Endothelial cell of umbilical vein (primary cell): ENCODE measurements at regions not wholly inside any gene's neighbourhood (a gene's known extent, or its start where the extent isn't known, plus 50 kb on each side); places are given as distances from the start of the nearest gene placed in this dataset.

ENCODE experiments used
- BruUV-seq: library from RNA; stranded (reverse); fragments of 400-500 nt; replicated peaks from 2 replicates; lab custom pipeline; 2021; lab: Mats Ljungman, UMichigan
- CTCF ChIA-PET: fragments of 300-600, 350-600 bp; sonication (Branson Sonifier 250); formaldehyde crosslinking; loops from one replicate; lab custom pipeline; 2021; ENCODE audit warnings: antibody characterized with exemption, inconsistent platforms; lab: Charles Lee
- POLR2A ChIA-PET: fragments of 300-600, 350-600 bp; sonication (Branson Sonifier 250); formaldehyde crosslinking; loops from one replicate; lab custom pipeline; 2021; ENCODE audit warnings: antibody characterized with exemption, inconsistent platforms; lab: Charles Lee
- DNase-seq: peaks from one replicate; pipeline ENCODE4 v3.0.0-alpha.2; 2011; ENCODE audit warnings: low read depth, low spot score
- FAIRE-seq: peaks from 2 replicates; lab custom pipeline; 2011; peaks lifted over from hg19 to GRCh38; lab: Jason Lieb, UNC
- H2AFZ ChIP-seq: 2 replicates; pipeline ENCODE4 v1.6.0; 2012; ENCODE audit warnings: low read depth, low read length, control low read depth, inconsistent platforms
- H3K27ac ChIP-seq: 2 replicates; pipeline ENCODE4 v1.5.1; 2011; ENCODE audit warnings: low read depth, mild to moderate bottlenecking, control low read depth, low read length, moderate library complexity; ENCODE audit not compliant: insufficient read depth
- H3K27me3 ChIP-seq, 2 experiments: 2 replicates each; pipeline versions ENCODE4 v1.6.0 to v1.6.1; 2011; ENCODE audit warnings: low read length in 2 of 2, mixed read lengths in 1 of 2; ENCODE audit not compliant: control insufficient read depth in 2 of 2, insufficient read depth in 2 of 2
- H3K36me3 ChIP-seq, 2 experiments: 2 replicates in 1 of 2; 3 replicates in 1 of 2; pipeline ENCODE4 v1.5.1; 2011; ENCODE audit warnings: low read length in 2 of 2, mild to moderate bottlenecking in 1 of 2, moderate library complexity in 1 of 2; ENCODE audit not compliant: control insufficient read depth in 2 of 2, insufficient read depth in 2 of 2; ENCODE audit errors: extremely low read depth in 1 of 2
- H3K4me1 ChIP-seq: 3 replicates; pipeline ENCODE4 v1.5.1; 2011; ENCODE audit warnings: mild to moderate bottlenecking, low read length; ENCODE audit not compliant: control insufficient read depth, insufficient read depth; ENCODE audit errors: extremely low read depth
- H3K4me2 ChIP-seq: 2 replicates; pipeline ENCODE4 v1.6.1; 2011; ENCODE audit warnings: low read length, control low read depth, mixed read lengths; ENCODE audit not compliant: insufficient read depth
- H3K4me3 ChIP-seq, 3 experiments: fragments of 200-600 bp in 1 of 3; sonication (generic), shearing (Covaris generic) in 1 of 3; replicated peaks in 1 of 3; 2 replicates each; pipeline ENCODE4 v1.5.1; 2011 to 2016; ENCODE audit warnings: control low read depth in 3 of 3, low read length in 3 of 3, mild to moderate bottlenecking in 2 of 3, inconsistent platforms in 1 of 3, low read depth in 1 of 3, moderate library complexity in 1 of 3; ENCODE audit not compliant: insufficient read depth in 1 of 3
- H3K79me2 ChIP-seq: 2 replicates; pipeline ENCODE4 v1.6.0; 2012; ENCODE audit warnings: low read length, inconsistent platforms; ENCODE audit not compliant: control insufficient read depth, insufficient read depth
- H3K9ac ChIP-seq: replicated peaks from 2 replicates; pipeline ENCODE3; 2011; ENCODE audit warnings: low read length, control low read depth; ENCODE audit not compliant: insufficient read depth; ENCODE audit errors: extremely low read depth
- H3K9me1 ChIP-seq: replicated peaks from 3 replicates; pipeline ENCODE4 v1.6.0; 2011; ENCODE audit warnings: mild to moderate bottlenecking, low read length; ENCODE audit not compliant: control insufficient read depth, insufficient read depth; ENCODE audit errors: extremely low read depth
- H3K9me3 ChIP-seq: replicated peaks from 2 replicates; pipeline ENCODE4 v1.5.1; 2012; ENCODE audit warnings: low read length, inconsistent platforms; ENCODE audit not compliant: control insufficient read depth, insufficient read depth
- H4K20me1 ChIP-seq: replicated peaks from 2 replicates; pipeline ENCODE3; 2011; ENCODE audit warnings: mild to moderate bottlenecking, low read length; ENCODE audit not compliant: control insufficient read depth, insufficient read depth; ENCODE audit errors: extremely low read depth
- CTCF ChIP-seq, 2 donors: IDR thresholded peaks; 1 replicate in 1 of 2; 2 replicates in 1 of 2; pipeline ENCODE4 v1.5.1; 2011; ENCODE audit warnings: low read length in 2 of 2, mild to moderate bottlenecking in 2 of 2, moderate library complexity in 2 of 2, control low read depth in 1 of 2, inconsistent platforms in 1 of 2, low read depth in 1 of 2; ENCODE audit not compliant: insufficient read depth in 1 of 2; ENCODE audit errors: extremely low read depth in 1 of 2
- EZH2 ChIP-seq: IDR thresholded peaks from 2 replicates; pipeline ENCODE4 v1.6.1; 2012; ENCODE audit warnings: borderline replicate concordance, low read depth, mild to moderate bottlenecking, moderate library complexity, low read length, inconsistent platforms; ENCODE audit not compliant: severe bottlenecking
- FOS ChIP-seq: IDR thresholded peaks from 2 replicates; pipeline ENCODE4 v1.6.1; 2011; ENCODE audit warnings: mild to moderate bottlenecking, low read length, moderate library complexity, borderline replicate concordance; ENCODE audit not compliant: insufficient read depth
- GATA2 ChIP-seq: IDR thresholded peaks from 2 replicates; pipeline ENCODE4 v1.7.0; 2011; ENCODE audit warnings: low read depth, mild to moderate bottlenecking, moderate library complexity, mixed read lengths, low read length; ENCODE audit not compliant: insufficient read length, insufficient read depth
- JUN ChIP-seq: IDR thresholded peaks from 2 replicates; pipeline ENCODE4 v1.6.1; 2011; ENCODE audit warnings: borderline replicate concordance, low read depth; ENCODE audit not compliant: insufficient read length, insufficient read depth
- MAX ChIP-seq: IDR thresholded peaks from 2 replicates; pipeline ENCODE4 v1.6.1; 2011; ENCODE audit not compliant: insufficient read depth, insufficient read length
- MYC ChIP-seq: IDR thresholded peaks from one replicate; pipeline ENCODE4 v1.6.1; 2011; ENCODE audit warnings: mild to moderate bottlenecking, low read depth, low read length
- POLR2A ChIP-seq: IDR thresholded peaks from 2 replicates; pipeline ENCODE4 v1.6.1; 2012; ENCODE audit warnings: low read depth, mild to moderate bottlenecking, control low read depth, low read length
- POLR2AphosphoS5 ChIP-seq: IDR thresholded peaks from 2 replicates; pipeline ENCODE4 v1.6.1; 2012; ENCODE audit warnings: low read depth, mild to moderate bottlenecking, control low read depth, low read length, moderate library complexity; ENCODE audit not compliant: insufficient read depth
- dilution Hi-C: fragments of 300-500 bp; cut with MboI; formaldehyde crosslinking; loops from one replicate; pipeline ENCODE4 v1.15.0; 2019; ENCODE audit warnings: low sequenced_read_pairs; ENCODE audit not compliant: extremely low pct_ligation_motif_present
- intact Hi-C: fragments of 100-400 bp; cut with micrococcal nuclease; formaldehyde crosslinking; loops from one replicate; pipeline ENCODE4 v1.10.0; 2022

- ChIA-PET POLR2A (no interaction called here), CTCF (no interaction called here)
- H3K27ac ChIP-seq, result no peak overlapping the region
- H3K9me1 ChIP-seq, result no peaks in the 10 kb centered on the region
- no peak for DNase-seq
- TF ChIP-seq POLR2AphosphoS5, result no peak
- TF ChIP-seq POLR2A, result no peak
- H3K4me2 ChIP-seq, result no peak overlapping the region
- H3K4me1 ChIP-seq, result peaks cover 25% of the 10 kb centered on the region
- no peaks in the 10 kb centered on the region for H4K20me1 ChIP-seq
- H3K9me3 ChIP-seq, result no peaks in the 10 kb centered on the region
- intact Hi-C loops, result loop anchor here (5.0 kb wide), 1 partner anchor 196 kb away; the partner anchor contains the start of gene BCHE
- no peaks in the 10 kb centered on the region for H3K36me3 ChIP-seq
- dilution Hi-C loops, result no loop called here
- no TSS peak for BruUV-seq
- no peaks in the 10 kb centered on the region for H3K79me2 ChIP-seq
- H3K9ac ChIP-seq, result no peak overlapping the region
- H3K4me3 ChIP-seq, result no peak overlapping the region
- peaks cover 0 to 9% of the 10 kb centered on the region in 2 experiments for H3K27me3 ChIP-seq
- no peak overlapping the region for H2AFZ ChIP-seq
- FAIRE-seq, result no peak
Observed at GRCh38 chr3:165640970-165641369, 196.3 kb downstream of the BCHE start.

GRCh38 chr3:165640031-165640430 lies 197.2 kb downstream of the BCHE start:
- Histone ChIP-seq H3K36me3 (no peaks in the 10 kb centered on the region), H3K79me2 (no peaks in the 10 kb centered on the region), H2AFZ (no peak overlapping the region), H4K20me1 (no peaks in the 10 kb centered on the region), H3K27ac (no peak overlapping the region), H3K27me3 (peaks cover 0 to 9% of the 10 kb centered on the region in 2 experiments), H3K4me3 (no peak overlapping the region), H3K9me1 (no peaks in the 10 kb centered on the region), H3K4me2 (no peak overlapping the region), H3K9me3 (no peaks in the 10 kb centered on the region), H3K4me1 (peaks cover 25% of the 10 kb centered on the region), H3K9ac (no peak overlapping the region)
- dilution Hi-C loops, result no loop called here
- POLR2A ChIA-PET, result no interaction called here
- intact Hi-C loops, result loop anchor here (5.0 kb wide), 1 partner anchor 197 kb away; the partner anchor contains the start of gene BCHE
- no peak for TF ChIP-seq FOS
- no peak for TF ChIP-seq EZH2
- TF ChIP-seq GATA2, result no peak
- no peak for TF ChIP-seq POLR2AphosphoS5
- no peak for TF ChIP-seq CTCF (IDR thresholded peaks at IDR 0.05; ENCODE audit: extremely low read depth in 1 of 2, insufficient read depth in 1 of 2, low read depth in 1 of 2, low read length in 2 of 2)
- no peak for TF ChIP-seq POLR2A
- no peak for TF ChIP-seq MYC
- TF ChIP-seq MAX, result no peak
- no peak for TF ChIP-seq JUN
- FAIRE-seq (no peak), DNase-seq (no peak)
- CTCF ChIA-PET, result no interaction called here
- BruUV-seq, result no TSS peak
